Testis (tissue), 2 donors: ENCODE measurements at regions not wholly inside any gene's neighbourhood (a gene's known extent, or its start where the extent isn't known, plus 50 kb on each side); places are given as distances from the start of the nearest gene placed in this dataset.

Source experiments
- DNase-seq: peaks from one replicate; pipeline ENCODE4 v3.0.0-alpha.2; 2019
- H3K27ac ChIP-seq, 2 donors: fragments of 200-600 bp; sonication (generic); one replicate each; pipeline ENCODE4 v1.5.1; 2019
- H3K27me3 ChIP-seq: fragments of 200-600 bp; sonication (generic); one replicate; pipeline ENCODE4 v1.5.1; 2019
- H3K36me3 ChIP-seq: fragments of 200-600 bp; sonication (generic); one replicate; pipeline ENCODE4 v1.5.1; 2017; ENCODE audit warnings: low read depth; ENCODE audit errors: missing control alignments
- H3K4me1 ChIP-seq: fragments of 200-600 bp; sonication (generic); one replicate; pipeline ENCODE4 v1.5.1; 2019
- H3K4me3 ChIP-seq, 2 donors: fragments of 200-600 bp; sonication (generic); one replicate each; pipeline ENCODE4 v1.5.1; 2017 to 2019
- H3K9me3 ChIP-seq: fragments of 200-600 bp; sonication (generic); one replicate; pipeline ENCODE4 v1.5.1; 2017
- CTCF ChIP-seq, 3 experiments: fragments of 450-650 bp in 2 of 3; fragments of 200-600 bp in 1 of 3; sonication (generic) in 1 of 3; IDR thresholded peaks; one replicate each; pipeline ENCODE4 v1.5.1; 2016 to 2019; ENCODE audit warnings: antibody characterized with exemption in 3 of 3, mild to moderate bottlenecking in 2 of 3, moderate library complexity in 1 of 3
- POLR2A ChIP-seq: fragments of 450-650 bp; IDR thresholded peaks from one replicate; pipeline ENCODE4 v1.6.1; 2017; ENCODE audit warnings: antibody characterized with exemption, mild to moderate bottlenecking, moderate library complexity
- WGBS, 2 donors: methylation state at CpG; one replicate each; pipeline ENCODE4 v1.1.5; 2018; 5-methylcytosine and 5-hydroxymethylcytosine counted together
- intact Hi-C: fragments of 100-400 bp; cut with DNase I; formaldehyde crosslinking; loops from one replicate; pipeline ENCODE4 v1.15.1; 2023; ENCODE audit warnings: low total_unique reads

- H3K4me3 ChIP-seq = no peak overlapping the region
- H3K27ac ChIP-seq = no peak overlapping the region
- WGBS, 2 donors = 80 to 81% methylated on average over 8 of the region's 8 CpGs
- no peaks in the 10 kb centered on the region for H3K36me3 ChIP-seq
- H3K27me3 ChIP-seq = no peaks in the 10 kb centered on the region
- intact Hi-C loops = no loop called here
- no peak for DNase-seq
- H3K4me1 ChIP-seq = no peaks in the 10 kb centered on the region
- TF ChIP-seq CTCF (IDR thresholded peaks at IDR 0.05) (no peak), POLR2A (no peak)
- H3K9me3 ChIP-seq = no peaks in the 10 kb centered on the region
Observed at GRCh38 chr1:87240661-87241285, 87.9 kb upstream of the LMO4 start.

GRCh38 chr1:87242445-87243185 is 86.1 kb upstream of the LMO4 start:
- H3K4me1 ChIP-seq = no peaks in the 10 kb centered on the region
- no peak overlapping the region for H3K27ac ChIP-seq
- H3K36me3 ChIP-seq = no peaks in the 10 kb centered on the region
- WGBS, 2 donors = 75 to 88% methylated on average over 6 of the region's 6 CpGs
- TF ChIP-seq POLR2A (no peak), CTCF (IDR thresholded peaks at IDR 0.05) (no peak)
- H3K9me3 ChIP-seq = no peaks in the 10 kb centered on the region
- H3K27me3 ChIP-seq = no peaks in the 10 kb centered on the region
- H3K4me3 ChIP-seq = no peak overlapping the region
- intact Hi-C loops = no loop called here
- no peak for DNase-seq

- Histone ChIP-seq H3K27ac (no peak overlapping the region), H3K4me1 (no peaks in the 10 kb centered on the region), H3K36me3 (no peaks in the 10 kb centered on the region), H3K9me3 (no peaks in the 10 kb centered on the region), H3K4me3 (no peak overlapping the region), H3K27me3 (no peaks in the 10 kb centered on the region)
- intact Hi-C loops = no loop called here
- TF ChIP-seq CTCF (IDR thresholded peaks at IDR 0.05) = no peak
- WGBS, 2 donors = 58 to 70% methylated on average over 1 of the region's 1 CpG
- no peak for DNase-seq
Observed at GRCh38 chr1:87243573-87243972, 85.1 kb upstream of the LMO4 start.

GRCh38 chr1:87246436-87246835 is 82.2 kb upstream of the LMO4 start:
- Histone ChIP-seq H3K27me3 (no peaks in the 10 kb centered on the region), H3K4me1 (no peaks in the 10 kb centered on the region), H3K9me3 (no peaks in the 10 kb centered on the region), H3K27ac (no peak overlapping the region), H3K36me3 (no peaks in the 10 kb centered on the region), H3K4me3 (no peak overlapping the region)
- TF ChIP-seq POLR2A (no peak), CTCF (IDR thresholded peaks at IDR 0.05) (no peak)
- intact Hi-C loops = no loop called here
- no peak for DNase-seq
- WGBS, 2 donors = 64 to 66% methylated on average over 4 to 5 of the region's 5 CpGs

GRCh38 chr1:87249803-87250202 is 78.9 kb upstream of the LMO4 start:
- DNase-seq = no peak
- Histone ChIP-seq H3K36me3 (no peaks in the 10 kb centered on the region), H3K4me3 (no peak overlapping the region), H3K27ac (no peak overlapping the region), H3K4me1 (no peaks in the 10 kb centered on the region), H3K9me3 (no peaks in the 10 kb centered on the region), H3K27me3 (no peaks in the 10 kb centered on the region)
- no peak for TF ChIP-seq POLR2A
- intact Hi-C loops = no loop called here
- WGBS, 2 donors = 91 to 94% methylated on average over 2 of the region's 2 CpGs
